HG03064 (cell line): ENCODE measurements at regions not wholly inside any gene's neighbourhood (a gene's known extent, or its start where the extent isn't known, plus 50 kb on each side); places are given as distances from the start of the nearest gene placed in this dataset.
"Not testable (repeated sequence)": the region's sequence is repeated elsewhere in the genome, so short reads cannot be mapped to it uniquely, and the experiment has no call there.

Source experiments
- ATAC-seq: cut with Tn5 transposase; IDR thresholded peaks from one replicate; pipeline ENCODE4 v1.9.1; 2021; ENCODE audit warnings: low read depth; ENCODE audit not compliant: unreplicated experiment

DNA sequence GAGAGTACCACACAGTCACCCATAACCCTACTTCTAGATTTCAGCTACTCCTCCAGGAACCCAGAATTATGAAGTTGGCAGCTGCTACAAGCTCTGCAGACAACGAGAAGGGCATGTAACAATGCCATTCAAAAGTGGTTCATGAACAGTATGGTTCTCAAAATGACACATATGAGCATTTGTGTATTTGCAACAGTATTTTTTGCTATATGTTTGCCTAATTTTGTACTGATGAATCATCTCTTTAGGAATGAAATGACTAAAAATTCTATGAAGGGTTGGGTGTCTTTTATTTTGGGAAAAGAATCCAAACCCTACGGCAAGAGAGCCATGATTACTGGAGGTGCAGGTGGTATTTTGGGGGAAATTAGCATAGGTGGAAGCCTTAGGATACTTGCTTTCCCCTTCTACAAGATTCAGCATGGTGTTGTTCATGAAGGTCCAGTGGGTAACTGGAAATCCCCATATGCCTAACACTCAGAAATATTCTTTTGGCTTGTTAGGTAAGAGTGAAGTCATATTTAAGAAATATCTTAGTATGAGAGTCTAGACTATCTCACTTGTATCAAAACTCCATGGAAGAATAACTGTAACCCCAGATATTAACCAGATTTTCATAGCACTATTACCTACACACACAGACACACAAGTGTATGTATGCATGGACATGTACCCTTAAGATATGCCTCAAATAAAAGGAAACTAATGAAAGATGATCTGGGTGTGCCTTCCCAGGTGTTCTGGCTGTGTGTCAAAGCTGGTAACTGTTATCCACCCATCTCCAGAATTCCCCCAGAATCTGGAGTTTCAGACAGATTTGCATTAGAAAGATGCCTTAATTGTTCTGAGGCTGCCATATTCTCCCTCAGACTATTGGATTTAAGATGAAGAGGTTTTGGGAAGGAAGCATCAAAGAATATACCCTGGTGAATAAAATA is 688.2 kb upstream of the SOX9 start:
- ATAC-seq = no peak

DNA sequence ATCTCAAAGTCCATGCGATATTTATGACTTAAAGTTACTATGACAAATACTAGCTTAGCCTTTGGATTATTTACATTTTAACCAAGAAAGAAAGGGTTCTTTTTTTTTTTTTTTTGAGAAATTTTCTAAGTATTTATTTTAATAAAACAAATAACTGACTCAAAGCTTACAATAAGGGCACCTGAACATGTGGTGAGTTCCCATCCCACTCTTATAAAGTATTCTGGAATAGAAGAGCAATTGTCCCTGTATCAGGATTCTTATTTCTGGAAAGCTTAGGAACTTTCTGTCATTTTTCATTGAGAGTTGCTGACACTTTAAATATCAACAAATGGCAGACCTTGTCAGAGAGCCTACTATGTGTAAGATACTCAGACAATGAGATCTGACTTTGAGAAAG is 686.1 kb upstream of the SOX9 start:
- no peak for ATAC-seq

DNA sequence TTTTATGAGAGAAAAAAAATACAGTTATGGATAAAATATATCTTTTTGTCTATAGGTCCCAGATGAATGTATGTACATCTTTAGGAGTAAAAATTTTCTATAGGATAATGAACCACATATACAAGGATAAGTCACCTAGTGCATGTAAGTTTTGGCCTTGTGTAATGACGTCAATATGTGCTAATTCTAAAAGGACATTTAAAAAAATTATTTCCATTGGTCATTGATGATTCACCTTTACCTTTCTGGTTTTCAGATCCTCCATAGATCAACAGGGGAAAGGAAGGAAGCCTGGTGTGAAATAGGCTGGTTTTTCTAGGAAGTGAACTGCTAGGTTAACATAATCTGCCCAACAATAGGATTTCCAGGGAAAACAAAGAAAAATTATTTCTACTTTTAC is 684.3 kb upstream of the SOX9 start:
- no peak for ATAC-seq

DNA sequence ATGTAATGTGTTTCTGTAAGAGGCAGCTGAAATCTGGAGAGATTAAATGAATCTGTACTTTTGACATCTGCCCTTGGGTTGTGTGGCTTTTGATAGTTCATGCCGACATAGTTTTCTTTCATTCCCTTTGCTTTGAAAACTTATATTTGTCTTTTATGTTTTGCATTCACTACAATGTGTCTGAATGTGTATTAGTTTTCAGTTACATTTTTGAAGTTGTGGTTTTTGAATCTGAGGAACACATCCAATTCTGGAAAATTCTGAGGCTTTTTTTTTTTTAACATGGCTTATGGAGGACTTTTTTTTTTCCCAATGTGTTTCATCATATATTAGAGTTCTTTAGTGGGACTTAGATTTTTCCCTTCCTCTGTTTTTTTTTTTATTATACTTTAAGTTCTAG is 683.7 kb upstream of the SOX9 start:
- ATAC-seq = no peak

DNA sequence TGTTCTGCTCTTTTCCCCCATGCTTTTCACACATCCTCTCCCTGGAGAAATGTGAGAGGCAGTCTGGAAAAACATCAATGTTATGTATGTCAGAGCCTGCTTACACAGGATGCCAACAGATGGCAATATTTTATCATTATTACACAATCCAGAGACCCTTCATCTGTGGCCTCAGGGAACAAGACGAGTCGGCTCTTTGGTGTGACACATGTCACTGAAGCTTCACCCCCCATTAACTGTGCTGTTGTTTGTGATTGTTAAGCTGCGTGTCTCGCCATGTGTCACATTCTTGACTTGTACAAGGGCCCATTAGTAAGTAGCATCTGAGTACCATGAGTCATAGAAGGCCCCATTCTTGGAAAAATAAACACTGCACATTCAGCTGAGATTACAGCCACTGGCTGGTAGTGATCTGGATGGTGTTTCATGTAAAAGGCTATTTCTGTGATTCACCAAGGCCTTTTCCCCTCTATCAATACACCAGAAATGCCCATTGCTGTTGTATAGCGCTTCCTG is 682.1 kb upstream of the SOX9 start:
- ATAC-seq = no peak

DNA sequence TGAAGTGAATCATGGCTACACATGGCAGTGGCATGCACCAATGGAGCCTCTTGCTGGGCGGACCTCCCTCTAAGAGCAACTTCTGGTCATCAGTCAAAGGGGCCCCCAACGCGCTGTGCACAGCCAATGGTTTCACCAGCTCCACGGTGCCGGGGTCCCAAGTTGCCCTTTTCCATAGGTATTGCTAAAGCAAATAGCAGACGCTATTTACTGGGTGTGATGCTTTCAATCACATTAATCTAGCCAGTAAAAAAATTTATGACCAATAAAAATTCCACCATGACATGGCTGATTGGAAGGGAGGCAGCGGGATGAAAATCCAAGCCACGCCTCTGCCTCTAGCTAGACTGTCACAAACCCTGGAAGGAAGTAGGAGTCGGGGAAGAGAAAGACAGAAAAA is 680.3 kb upstream of the SOX9 start:
- no peak for ATAC-seq

DNA sequence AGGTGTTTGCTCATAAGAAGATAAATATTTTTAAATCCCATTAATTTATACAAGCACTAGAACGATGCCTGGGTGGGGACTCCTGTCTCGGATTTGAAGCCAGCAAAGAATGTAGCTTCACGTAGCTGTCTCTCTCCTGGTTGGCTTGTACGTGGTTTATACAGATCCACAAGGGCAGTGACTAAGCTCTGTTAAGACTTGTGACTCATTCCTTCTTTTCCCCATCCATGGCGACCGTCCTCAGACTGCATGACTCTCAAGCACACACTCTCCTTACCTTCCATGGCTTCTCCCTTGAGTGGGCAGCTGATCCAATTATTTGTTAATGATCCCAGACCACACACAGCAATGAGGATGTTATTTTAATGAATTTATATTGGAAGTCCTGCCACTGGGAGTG is 679.7 kb upstream of the SOX9 start:
- ATAC-seq = no peak

DNA sequence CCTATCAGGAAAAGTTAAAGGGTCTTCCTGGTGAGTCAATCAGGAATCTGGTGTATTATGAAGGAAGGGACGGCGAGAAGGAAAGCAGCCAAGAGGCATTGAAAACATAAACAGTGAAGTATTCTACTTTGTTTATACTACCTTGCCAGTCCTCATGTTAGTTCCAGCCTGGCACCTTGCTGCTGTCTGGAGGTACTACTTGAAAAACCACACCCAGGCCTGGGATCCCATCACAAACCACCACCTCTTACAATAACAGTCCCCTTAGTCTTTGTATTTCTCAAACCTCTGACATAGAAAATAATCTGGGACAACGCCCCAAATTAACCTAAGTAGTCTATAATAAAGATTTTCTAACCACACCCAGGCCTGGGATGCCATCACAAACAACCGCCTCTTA is 676.7 kb upstream of the SOX9 start:
- ATAC-seq = no peak

DNA sequence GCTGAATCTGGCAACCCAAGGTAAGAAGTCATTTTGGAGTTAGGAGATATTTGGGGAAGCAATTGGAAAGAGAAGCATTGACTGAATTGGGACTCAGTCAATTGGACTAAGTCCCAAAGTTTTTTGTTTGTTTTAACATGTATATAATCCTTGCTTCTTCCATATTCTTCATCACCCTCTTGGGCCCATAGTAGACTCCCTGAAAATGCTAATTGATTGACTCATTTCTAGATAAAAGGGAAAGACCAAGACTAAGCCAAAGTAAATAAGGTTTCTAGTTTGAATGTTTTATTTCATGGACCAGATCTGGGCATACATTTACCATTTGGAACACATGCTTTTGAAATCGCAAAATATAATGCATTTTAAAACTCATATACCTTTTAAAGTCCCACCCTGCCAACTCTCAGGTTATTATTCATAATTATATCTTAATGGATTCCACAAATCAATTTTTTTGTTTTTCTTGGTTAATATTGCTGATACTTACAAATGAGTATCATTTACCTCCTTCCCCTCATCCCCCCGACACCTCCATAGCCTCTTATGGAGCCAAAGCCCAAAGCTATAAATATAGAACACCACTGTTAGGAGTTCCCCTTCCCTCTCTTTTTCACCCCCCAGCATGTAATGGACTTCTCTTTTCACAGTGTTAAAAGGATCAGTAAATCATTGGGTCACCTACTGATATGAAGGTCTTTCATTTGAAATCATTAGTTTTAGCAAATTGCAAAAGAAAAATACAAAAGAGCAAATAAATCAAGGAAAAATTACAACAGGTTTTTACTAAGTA is 674.0 kb upstream of the SOX9 start:
- no peak for ATAC-seq

DNA sequence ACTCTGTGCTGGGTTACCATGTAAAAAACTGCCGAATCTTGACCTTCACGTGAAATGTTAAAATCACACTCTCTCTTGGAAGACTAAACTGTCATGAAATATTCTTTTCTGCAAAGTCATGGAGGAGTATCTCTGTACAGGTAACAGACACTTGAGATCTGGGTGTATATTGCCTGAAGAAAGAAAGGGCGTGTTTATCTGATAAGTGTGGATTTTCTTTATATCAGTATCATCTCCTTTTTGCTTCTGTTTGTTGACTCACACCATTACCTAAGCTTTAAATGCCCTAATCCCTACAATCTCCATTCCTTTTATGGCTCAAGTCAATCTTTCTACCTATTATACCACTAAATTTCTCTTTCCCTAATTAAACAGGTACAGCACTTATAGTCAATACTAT is 673.2 kb upstream of the SOX9 start:
- no peak for ATAC-seq

DNA sequence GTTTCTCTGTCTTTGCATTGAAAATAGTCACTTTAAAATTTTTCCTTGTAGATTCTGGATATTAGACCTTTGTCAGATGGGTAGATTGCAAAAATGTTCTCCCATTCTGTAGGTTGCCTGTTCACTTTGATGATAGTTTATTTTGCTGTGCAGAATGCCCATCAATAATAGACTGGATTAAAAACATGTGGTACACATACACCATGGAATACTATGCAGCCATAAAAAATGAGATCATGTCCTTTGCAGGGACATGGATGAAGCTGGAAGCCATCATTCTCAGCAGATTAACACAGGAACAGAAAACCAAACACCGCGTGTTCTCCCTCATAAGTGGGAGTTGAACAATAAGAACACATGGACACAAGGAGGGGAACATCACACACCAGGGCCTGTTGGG is 670.2 kb upstream of the SOX9 start:
- ATAC-seq = not testable (repeated sequence)

DNA sequence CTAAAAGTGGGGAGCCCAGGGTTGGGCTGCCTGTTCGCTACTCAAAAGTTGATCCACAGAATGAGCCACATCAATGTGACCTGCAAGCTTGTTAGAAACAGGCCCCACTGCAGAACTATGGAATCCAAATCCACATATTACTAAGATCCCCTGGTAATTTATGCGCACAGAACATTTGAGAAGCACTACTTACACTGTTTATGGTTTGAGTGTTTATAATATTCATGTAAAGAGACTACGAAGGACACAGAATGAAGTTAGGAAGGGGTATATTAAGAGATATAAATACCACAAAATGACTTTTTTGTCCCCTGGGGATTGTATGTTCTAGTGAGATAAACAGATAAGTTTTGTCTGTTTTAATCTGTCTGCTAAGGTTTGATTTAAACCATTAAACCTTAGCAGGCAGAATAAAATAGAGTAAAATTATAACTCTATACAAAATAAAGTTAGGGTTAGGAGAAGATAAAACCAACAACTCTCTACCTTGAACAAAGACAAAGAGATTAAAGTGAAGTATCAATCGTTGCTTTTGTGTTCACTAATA is 666.9 kb upstream of the SOX9 start:
- no peak for ATAC-seq

DNA sequence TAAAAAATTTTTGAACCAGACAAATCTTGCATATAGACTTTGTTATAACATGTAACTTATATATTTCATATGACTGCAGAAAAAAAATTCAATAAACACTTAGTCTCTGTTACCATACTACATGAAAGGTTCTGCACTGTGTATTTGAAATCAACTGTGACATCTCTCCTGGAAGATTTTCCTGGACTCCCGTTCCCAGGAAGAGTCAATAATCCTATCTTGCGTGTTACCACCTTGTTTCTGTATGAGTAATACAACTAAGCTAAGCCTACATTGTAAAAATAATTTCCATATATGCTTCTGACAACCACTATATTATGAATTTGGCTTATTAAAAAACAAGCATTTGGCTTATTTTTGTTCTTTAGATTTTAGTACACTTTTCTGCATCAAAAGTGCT is 665.6 kb upstream of the SOX9 start:
- no peak for ATAC-seq

DNA sequence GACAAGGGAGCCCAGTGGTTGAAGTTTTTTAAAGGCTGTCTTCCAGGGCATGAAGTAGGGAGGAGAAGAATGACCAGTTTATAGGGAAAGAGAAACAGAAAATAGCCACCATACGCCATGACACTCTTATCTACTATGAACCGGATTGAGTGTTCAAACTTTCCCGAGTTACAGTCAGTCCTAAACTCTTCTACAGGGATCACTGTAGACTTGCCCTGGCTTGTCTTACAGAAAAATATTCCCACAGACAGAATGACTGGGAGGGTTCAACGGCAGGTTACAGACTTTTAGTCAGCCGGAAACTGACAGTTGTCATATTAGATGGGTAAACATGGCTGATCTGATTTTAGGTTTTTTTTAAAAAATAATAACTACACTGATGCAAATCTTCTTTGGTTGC is 662.5 kb upstream of the SOX9 start:
- no peak for ATAC-seq

DNA sequence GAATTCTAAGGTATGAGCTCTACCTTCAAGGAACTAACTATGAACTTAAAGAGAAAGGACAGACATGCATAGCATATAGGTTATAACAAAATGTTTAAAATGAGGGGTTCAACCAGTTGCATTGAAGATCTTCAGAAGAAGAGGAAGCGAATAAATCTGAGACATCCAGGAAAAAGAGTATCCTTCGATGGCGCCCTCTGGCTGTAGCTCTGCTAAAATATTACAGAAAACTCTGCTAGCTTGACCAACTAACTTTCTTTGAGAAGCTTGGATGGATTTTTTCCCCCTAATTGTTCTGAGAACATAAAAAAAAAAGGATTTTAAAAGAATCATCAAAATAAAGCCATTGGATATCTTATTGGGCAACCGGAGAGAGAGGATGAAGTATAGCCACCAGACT is 659.9 kb upstream of the SOX9 start:
- ATAC-seq = no peak

DNA sequence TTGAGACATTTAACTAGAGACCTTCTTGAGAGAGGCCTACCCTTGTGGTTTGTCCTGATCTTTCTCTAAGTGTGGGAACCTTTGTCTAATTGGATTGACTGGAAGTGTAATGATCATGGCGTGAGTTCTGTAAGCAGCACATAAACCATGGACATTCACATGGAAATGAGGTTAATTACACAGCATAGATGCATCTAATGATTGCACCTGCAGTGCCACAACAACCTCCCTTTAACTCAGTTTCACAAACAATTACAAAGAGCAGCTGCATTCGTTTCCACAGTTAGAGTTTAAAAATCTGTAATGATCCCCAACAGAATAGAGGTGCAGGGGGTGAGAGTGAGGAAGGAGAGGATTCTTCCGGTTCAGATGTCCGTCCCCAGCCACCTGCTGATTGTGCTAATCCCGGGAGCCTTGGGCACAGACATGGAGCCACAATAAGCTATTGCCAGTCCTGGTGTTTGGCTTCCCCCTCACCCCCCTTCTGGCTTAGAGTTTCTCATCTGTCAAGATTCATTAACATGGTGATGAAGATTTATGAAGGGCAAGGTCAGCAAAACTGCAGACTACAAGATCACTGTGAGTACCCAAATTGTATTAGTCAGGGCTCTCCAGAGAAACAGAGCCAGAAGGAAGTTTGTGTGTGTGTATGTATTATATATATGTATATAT is 659.2 kb upstream of the SOX9 start:
- ATAC-seq = no peak

DNA sequence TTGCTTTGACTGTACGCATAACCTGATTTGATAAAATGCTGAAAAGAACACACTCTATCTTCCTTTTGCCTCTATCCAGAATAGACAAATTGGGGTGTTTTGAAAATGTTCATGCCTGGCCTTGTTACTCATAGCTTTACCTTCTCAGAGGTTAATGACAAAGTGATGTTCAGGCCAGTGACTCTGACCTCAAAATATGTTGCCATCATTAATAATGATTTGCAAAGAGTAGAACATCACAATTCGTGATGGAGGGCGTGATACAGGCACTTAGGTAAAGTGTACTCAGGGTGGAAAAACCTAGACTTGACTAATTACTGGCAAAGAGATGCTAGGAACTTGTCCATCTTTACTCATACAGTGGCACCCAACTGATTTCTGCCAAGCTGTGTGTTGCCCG is 656.6 kb upstream of the SOX9 start:
- no peak for ATAC-seq

DNA sequence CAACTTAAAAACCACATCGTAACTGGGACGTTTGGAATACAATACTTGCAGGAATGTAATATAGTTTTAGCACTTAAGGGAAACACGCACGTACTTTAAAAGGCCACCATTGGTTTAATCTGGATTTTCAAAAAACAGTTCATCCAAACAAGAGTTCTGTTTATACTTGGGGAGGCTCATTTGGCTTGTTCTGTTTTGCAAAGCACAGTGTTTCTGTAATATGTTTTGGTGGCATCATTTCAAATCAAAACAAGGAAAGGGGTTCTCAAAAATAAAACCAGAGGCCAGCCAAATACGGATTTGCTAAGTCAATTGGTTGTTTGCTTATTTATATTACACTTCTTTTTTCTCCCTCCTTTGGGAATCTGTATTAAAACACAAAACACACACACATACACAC is 656.1 kb upstream of the SOX9 start:
- no peak for ATAC-seq

DNA sequence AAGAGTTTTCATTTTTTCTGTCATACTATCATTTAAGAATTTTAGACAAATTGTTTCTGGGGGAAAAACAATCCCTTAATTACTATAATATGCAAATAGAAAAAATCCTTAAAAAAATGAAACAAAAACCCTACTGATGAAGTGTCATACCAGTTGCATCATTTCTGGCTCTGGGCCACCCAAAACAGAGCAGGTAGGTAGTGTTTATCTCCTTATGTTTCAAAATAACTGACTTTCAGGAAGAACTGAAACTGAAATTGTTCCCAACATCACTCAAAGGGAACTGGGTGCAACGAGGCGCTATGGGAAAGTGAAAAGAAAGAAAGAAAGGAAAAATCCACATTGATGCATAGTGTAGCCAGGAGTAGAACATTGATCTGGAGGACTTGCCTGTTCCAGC is 653.1 kb upstream of the SOX9 start:
- no peak for ATAC-seq

DNA sequence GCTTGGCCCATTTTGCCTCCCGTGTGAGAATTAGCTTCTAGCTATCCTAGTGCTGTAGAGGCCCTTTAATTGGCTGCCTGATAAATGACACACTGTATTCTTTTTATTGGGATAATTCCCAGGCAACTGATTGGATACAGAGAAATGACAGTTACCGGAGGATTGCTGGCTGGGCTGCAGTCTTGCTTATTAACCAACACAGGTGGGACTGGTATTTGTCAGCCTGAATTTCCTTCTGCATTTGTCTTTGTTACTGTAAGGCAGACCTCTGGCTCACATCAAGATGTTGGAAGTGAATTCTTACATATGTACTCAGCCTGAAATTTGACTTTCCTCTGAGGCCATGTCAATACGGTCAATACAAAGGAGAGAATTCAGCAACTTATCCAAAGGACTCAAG is 650.8 kb upstream of the SOX9 start:
- ATAC-seq = no peak
